Endodermal cell (in vitro differentiated cells): ENCODE measurements at regions not wholly inside any gene's neighbourhood (a gene's known extent, or its start where the extent isn't known, plus 50 kb on each side); places are given as distances from the start of the nearest gene placed in this dataset.
A peak's percentile ranks its signal among the peaks of the same experiment; 100 is the strongest.

Experiments
- DNase-seq: peaks from one replicate; pipeline ENCODE4 v3.0.0-alpha.2; 2017
- H3K27ac ChIP-seq: 2 replicates; pipeline ENCODE4 v1.5.1; 2013; ENCODE audit warnings: mild to moderate bottlenecking, low read depth, low read length, moderate library complexity
- H3K27me3 ChIP-seq: 2 replicates; pipeline ENCODE4 v1.6.1; 2013; ENCODE audit warnings: mild to moderate bottlenecking, low read length, moderate library complexity; ENCODE audit not compliant: insufficient read depth, control insufficient read depth, poor library complexity, severe bottlenecking
- H3K36me3 ChIP-seq: 2 replicates; pipeline ENCODE4 v1.7.0; 2013; ENCODE audit warnings: mild to moderate bottlenecking, low read length, moderate library complexity; ENCODE audit not compliant: control insufficient read depth, insufficient read depth
- H3K4me1 ChIP-seq: one replicate; pipeline ENCODE4 v1.7.0; 2013; ENCODE audit warnings: low read length; ENCODE audit not compliant: control insufficient read depth, insufficient read depth
- H3K4me3 ChIP-seq: 2 replicates; pipeline ENCODE4 v1.5.1; 2013; ENCODE audit warnings: mild to moderate bottlenecking, low read length, moderate library complexity
- H3K9ac ChIP-seq: 2 replicates; pipeline ENCODE4 v1.6.1; 2013; ENCODE audit warnings: mild to moderate bottlenecking, low read length, moderate library complexity; ENCODE audit not compliant: poor library complexity, severe bottlenecking; ENCODE audit errors: extremely low read depth
- H3K9me3 ChIP-seq: 2 replicates; pipeline ENCODE4 v1.6.1; 2013; ENCODE audit warnings: mild to moderate bottlenecking, low read length, moderate library complexity; ENCODE audit not compliant: control insufficient read depth
- H3K27ac Mint-ChIP-seq: 2 replicates; pipeline ENCODE4 v1.8.0; 2020; ENCODE audit warnings: mixed read lengths
- H3K27me3 Mint-ChIP-seq: 2 replicates; pipeline ENCODE4 v1.8.0; 2021; ENCODE audit warnings: mild to moderate bottlenecking, mixed read lengths; ENCODE audit not compliant: insufficient read depth
- H3K36me3 Mint-ChIP-seq: 2 replicates; pipeline ENCODE4 v1.8.0; 2020; ENCODE audit warnings: low read depth, mixed read lengths
- H3K4me1 Mint-ChIP-seq: 2 replicates; pipeline ENCODE4 v1.8.0; 2020; ENCODE audit warnings: mixed read lengths
- H3K4me3 Mint-ChIP-seq: 2 replicates; pipeline ENCODE4 v1.8.0; 2020; ENCODE audit warnings: mild to moderate bottlenecking, moderate library complexity, mixed read lengths
- H3K9me3 Mint-ChIP-seq: 2 replicates; pipeline ENCODE4 v1.8.0; 2020; ENCODE audit warnings: mild to moderate bottlenecking, mixed read lengths
- CTCF ChIP-seq: fragments of 200-600 bp; sonication (generic); conservative IDR thresholded peaks from 2 replicates; pipeline ENCODE4 v1.5.0; 2021; ENCODE audit warnings: antibody characterized with exemption, mild to moderate bottlenecking
- WGBS, 2 experiments: methylation state at CpG; one replicate each; pipeline versions ENCODE4 v1.1.5 to v1.1.7; 2013; ENCODE audit warnings: missing lambda C conversion rate in 2 of 2, mixed read lengths in 1 of 2; ENCODE audit not compliant: insufficient coverage in 1 of 2, insufficient read length in 1 of 2; 5-methylcytosine and 5-hydroxymethylcytosine counted together

- 87 to 94% methylated on average over 5 to 14 of the region's 14 CpGs for WGBS, 2 experiments
- H3K4me1 Mint-ChIP-seq: peaks cover 6% of the 10 kb centered on the region
- no peak overlapping the region for H3K27ac Mint-ChIP-seq
- no peaks in the 10 kb centered on the region for H3K27me3 Mint-ChIP-seq
- H3K9me3 ChIP-seq: no peaks in the 10 kb centered on the region
- no peaks in the 10 kb centered on the region for H3K9me3 Mint-ChIP-seq
- H3K36me3 ChIP-seq: no peaks in the 10 kb centered on the region
- TF ChIP-seq CTCF: no peak
- H3K4me3 Mint-ChIP-seq: no peak overlapping the region
- no peaks in the 10 kb centered on the region for H3K4me1 ChIP-seq
- H3K27ac ChIP-seq: peak overlapping the region; percentile 80
- H3K36me3 Mint-ChIP-seq: no peaks in the 10 kb centered on the region
- no peak overlapping the region for H3K9ac ChIP-seq
- DNase-seq: no peak
- H3K4me3 ChIP-seq: no peak overlapping the region
- no peaks in the 10 kb centered on the region for H3K27me3 ChIP-seq
Observed at GRCh38 chr21:16419188-16419921, 689.6 kb downstream of the USP25 start.

GRCh38 chr21:16420031-16420724, 690.4 kb downstream of the USP25 start:
- Mint-ChIP-seq H3K4me1 (peaks cover 6% of the 10 kb centered on the region), H3K27ac (no peak overlapping the region)
- H3K9ac ChIP-seq: no peak overlapping the region

GRCh38 chr21:16421007-16421406, 691.2 kb downstream of the USP25 start:
- Histone ChIP-seq H3K4me3 (no peak overlapping the region), H3K4me1 (no peaks in the 10 kb centered on the region), H3K27me3 (no peaks in the 10 kb centered on the region), H3K9me3 (no peaks in the 10 kb centered on the region), H3K36me3 (no peaks in the 10 kb centered on the region), H3K9ac (no peak overlapping the region), H3K27ac (no peak overlapping the region)
- Mint-ChIP-seq H3K27me3 (no peaks in the 10 kb centered on the region), H3K4me3 (no peak overlapping the region), H3K9me3 (no peaks in the 10 kb centered on the region), H3K36me3 (no peaks in the 10 kb centered on the region), H3K27ac (no peak overlapping the region), H3K4me1 (peaks cover 6% of the 10 kb centered on the region)
- no peak for DNase-seq
- 80% methylated on average over 1 of the region's 2 CpGs; no CpG with 5 or more reads in 1 of the 2 experiments for WGBS, 2 experiments
- no peak for TF ChIP-seq CTCF

More at GRCh38 chr21:16420031-16420724, 690.4 kb downstream of the USP25 start:
- Histone ChIP-seq H3K27me3 (no peaks in the 10 kb centered on the region), H3K9me3 (no peaks in the 10 kb centered on the region), H3K27ac (peak overlapping the region; percentile 80), H3K36me3 (no peaks in the 10 kb centered on the region), H3K4me1 (no peaks in the 10 kb centered on the region), H3K4me3 (no peak overlapping the region)
- no peak for TF ChIP-seq CTCF
- DNase-seq: no peak
- no peaks in the 10 kb centered on the region for H3K9me3 Mint-ChIP-seq
- no peaks in the 10 kb centered on the region for H3K36me3 Mint-ChIP-seq
- WGBS, 2 experiments: 76 to 89% methylated on average over 2 to 4 of the region's 4 CpGs
- no peak overlapping the region for H3K4me3 Mint-ChIP-seq
- no peaks in the 10 kb centered on the region for H3K27me3 Mint-ChIP-seq
